OCI-LY7 (cell line): ENCODE measurements at regions not wholly inside any gene's neighbourhood (a gene's known extent, or its start where the extent isn't known, plus 50 kb on each side); places are given as distances from the start of the nearest gene placed in this dataset.

Experiments used
- BruUV-seq: library from RNA; stranded (reverse); fragments of 400-500 nt; replicated peaks from 2 replicates; lab custom pipeline; 2021; lab: Mats Ljungman, UMichigan
- CTCF ChIA-PET: fragments of 300-600 bp; sonication (Branson Sonifier 250); formaldehyde crosslinking; loops from one replicate; lab custom pipeline; 2022; ENCODE audit warnings: antibody characterized with exemption; ENCODE audit not compliant: unreplicated experiment; lab: Charles Lee
- POLR2A ChIA-PET: fragments of 300-600 bp; sonication (Branson Sonifier 250); formaldehyde crosslinking; loops from one replicate; lab custom pipeline; 2022; ENCODE audit warnings: antibody characterized with exemption; lab: Charles Lee
- DNase-seq: peaks from one replicate; pipeline ENCODE4 v3.0.0-alpha.2; 2015; ENCODE audit warnings: low spot score
- H2AFZ ChIP-seq: fragments of 200-600 bp; sonication (generic), shearing (Covaris generic); 2 replicates; pipeline ENCODE4 v1.6.1; 2014; ENCODE audit warnings: mild to moderate bottlenecking, antibody characterized with exemption, low read length, moderate library complexity
- H3K27ac ChIP-seq: fragments of 200-600 bp; sonication (generic); 2 replicates; pipeline ENCODE4 v1.5.1; 2014; ENCODE audit warnings: mixed run types, low read depth, mild to moderate bottlenecking, moderate library complexity, low read length, inconsistent platforms; ENCODE audit not compliant: poor library complexity, severe bottlenecking
- H3K36me3 ChIP-seq: fragments of 200-600 bp; sonication (generic); 2 replicates; pipeline ENCODE4 v1.6.1; 2014; ENCODE audit warnings: mild to moderate bottlenecking, antibody characterized with exemption, low read length, moderate library complexity, mixed read lengths; ENCODE audit not compliant: insufficient read depth
- H3K4me1 ChIP-seq: fragments of 200-600 bp; sonication (generic); 2 replicates; pipeline ENCODE4 v1.5.1; 2014; ENCODE audit warnings: mild to moderate bottlenecking, low read length; ENCODE audit not compliant: insufficient read depth, poor library complexity, severe bottlenecking
- H3K4me2 ChIP-seq: fragments of 200-600 bp; sonication (generic); 2 replicates; pipeline ENCODE4 v1.6.1; 2014; ENCODE audit warnings: mild to moderate bottlenecking, low read length
- H3K4me3 ChIP-seq: fragments of 200-600 bp; sonication (generic); 2 replicates; pipeline ENCODE4 v1.5.1; 2014; ENCODE audit warnings: mild to moderate bottlenecking, low read depth, low read length; ENCODE audit not compliant: poor library complexity, severe bottlenecking
- H3K79me2 ChIP-seq: fragments of 200-600 bp; sonication (generic); 2 replicates; pipeline ENCODE4 v1.6.1; 2016; ENCODE audit warnings: low read depth, mild to moderate bottlenecking, low read length, moderate library complexity, mixed read lengths; ENCODE audit not compliant: insufficient read depth
- H3K9me2 ChIP-seq: fragments of 200-600 bp; sonication (generic); 2 replicates; pipeline ENCODE4 v1.6.1; 2016; ENCODE audit warnings: mild to moderate bottlenecking, low read length, mixed read lengths; ENCODE audit not compliant: insufficient read depth
- H3K9me3 ChIP-seq: fragments of 200-600 bp; sonication (generic); 2 replicates; pipeline ENCODE4 v1.6.1; 2014; ENCODE audit warnings: mild to moderate bottlenecking, mixed run types, low read length, mixed read lengths
- H4K20me1 ChIP-seq: fragments of 200-600 bp; sonication (generic); 2 replicates; pipeline ENCODE4 v1.6.1; 2014; ENCODE audit warnings: mild to moderate bottlenecking, antibody characterized with exemption, low read length, moderate library complexity, mixed read lengths; ENCODE audit not compliant: insufficient read depth
- EZH2phosphoT487 ChIP-seq: fragments of 200-600 bp; sonication (generic); IDR thresholded peaks from 2 replicates; pipeline ENCODE4 v1.6.1; 2018; ENCODE audit warnings: low read depth, borderline replicate concordance, mild to moderate bottlenecking, mixed run types, antibody characterized with exemption, low read length, moderate library complexity, mixed read lengths
- intact Hi-C: fragments of 100-400 bp; cut with micrococcal nuclease; formaldehyde crosslinking; loops from one replicate; pipeline ENCODE4 v1.10.0; 2022; ENCODE audit not compliant: unreplicated experiment
- TF ChIP-seq, protein P1 (sequence below): fragments of 200-600 bp; sonication (generic); conservative IDR thresholded peaks from 2 replicates; pipeline ENCODE4 v1.5.1; 2014; ENCODE audit warnings: mild to moderate bottlenecking, antibody characterized with exemption, low read length, moderate library complexity, mixed read lengths

GRCh38 chr10:83585686-83586085, 553.6 kb upstream of the GHITM start:
- Histone ChIP-seq H4K20me1 (no peaks in the 10 kb centered on the region), H3K79me2 (no peaks in the 10 kb centered on the region), H3K4me2 (no peak overlapping the region), H3K36me3 (no peaks in the 10 kb centered on the region), H3K4me3 (no peak overlapping the region), H3K4me1 (no peaks in the 10 kb centered on the region), H2AFZ (no peak overlapping the region), H3K27ac (no peak overlapping the region), H3K9me2 (no peaks in the 10 kb centered on the region), H3K9me3 (no peaks in the 10 kb centered on the region)
- ChIA-PET POLR2A (no interaction called here), CTCF (no interaction called here)
- TF ChIP-seq EZH2phosphoT487 = no peak
- TF ChIP-seq, protein P1, sequence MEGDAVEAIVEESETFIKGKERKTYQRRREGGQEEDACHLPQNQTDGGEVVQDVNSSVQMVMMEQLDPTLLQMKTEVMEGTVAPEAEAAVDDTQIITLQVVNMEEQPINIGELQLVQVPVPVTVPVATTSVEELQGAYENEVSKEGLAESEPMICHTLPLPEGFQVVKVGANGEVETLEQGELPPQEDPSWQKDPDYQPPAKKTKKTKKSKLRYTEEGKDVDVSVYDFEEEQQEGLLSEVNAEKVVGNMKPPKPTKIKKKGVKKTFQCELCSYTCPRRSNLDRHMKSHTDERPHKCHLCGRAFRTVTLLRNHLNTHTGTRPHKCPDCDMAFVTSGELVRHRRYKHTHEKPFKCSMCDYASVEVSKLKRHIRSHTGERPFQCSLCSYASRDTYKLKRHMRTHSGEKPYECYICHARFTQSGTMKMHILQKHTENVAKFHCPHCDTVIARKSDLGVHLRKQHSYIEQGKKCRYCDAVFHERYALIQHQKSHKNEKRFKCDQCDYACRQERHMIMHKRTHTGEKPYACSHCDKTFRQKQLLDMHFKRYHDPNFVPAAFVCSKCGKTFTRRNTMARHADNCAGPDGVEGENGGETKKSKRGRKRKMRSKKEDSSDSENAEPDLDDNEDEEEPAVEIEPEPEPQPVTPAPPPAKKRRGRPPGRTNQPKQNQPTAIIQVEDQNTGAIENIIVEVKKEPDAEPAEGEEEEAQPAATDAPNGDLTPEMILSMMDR = no peak
- intact Hi-C loops = no loop called here
- no TSS peak for BruUV-seq
- no peak for DNase-seq

DNA sequence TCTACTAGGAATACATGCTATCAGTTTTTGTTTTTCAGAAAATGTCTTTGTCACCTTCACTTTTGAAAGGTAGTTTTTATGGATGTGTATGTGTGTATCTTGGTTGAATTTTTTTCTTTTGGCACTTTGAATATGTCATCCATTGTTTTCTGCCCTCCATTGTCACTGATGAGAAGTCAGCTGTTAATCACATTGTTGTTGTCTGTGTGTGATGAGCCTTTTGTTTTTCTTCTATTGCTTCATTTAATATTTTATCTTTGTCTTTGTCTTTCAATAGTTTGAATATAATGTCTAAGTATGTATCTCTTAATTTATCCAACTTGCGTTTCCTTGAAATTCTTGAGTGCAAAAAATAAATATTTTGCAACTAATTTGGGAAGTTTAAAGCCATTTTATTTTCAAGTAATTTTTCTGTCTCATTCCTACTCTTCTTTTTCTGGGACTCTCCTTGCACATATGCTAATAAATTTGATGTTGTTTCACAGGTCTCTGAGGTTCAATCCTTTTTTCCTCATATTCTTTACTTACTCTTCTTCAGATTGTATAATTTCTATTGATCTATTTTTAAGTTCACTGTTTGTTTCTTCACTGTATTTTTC, 546.9 kb upstream of the GHITM start:
- no peak for DNase-seq
- H3K27ac ChIP-seq = no peak overlapping the region
- H3K9me3 ChIP-seq = no peaks in the 10 kb centered on the region
- POLR2A ChIA-PET = no interaction called here
- intact Hi-C loops = no loop called here
- H3K36me3 ChIP-seq = no peaks in the 10 kb centered on the region
- no peak overlapping the region for H3K4me2 ChIP-seq
- H4K20me1 ChIP-seq = no peaks in the 10 kb centered on the region
- no peak overlapping the region for H2AFZ ChIP-seq
- TF ChIP-seq EZH2phosphoT487 = no peak
- TF ChIP-seq, protein P1 = no peak
- no peaks in the 10 kb centered on the region for H3K79me2 ChIP-seq
- no peaks in the 10 kb centered on the region for H3K4me1 ChIP-seq
- H3K4me3 ChIP-seq = no peak overlapping the region
- H3K9me2 ChIP-seq = no peaks in the 10 kb centered on the region
- no TSS peak for BruUV-seq
- CTCF ChIA-PET = no interaction called here

DNA sequence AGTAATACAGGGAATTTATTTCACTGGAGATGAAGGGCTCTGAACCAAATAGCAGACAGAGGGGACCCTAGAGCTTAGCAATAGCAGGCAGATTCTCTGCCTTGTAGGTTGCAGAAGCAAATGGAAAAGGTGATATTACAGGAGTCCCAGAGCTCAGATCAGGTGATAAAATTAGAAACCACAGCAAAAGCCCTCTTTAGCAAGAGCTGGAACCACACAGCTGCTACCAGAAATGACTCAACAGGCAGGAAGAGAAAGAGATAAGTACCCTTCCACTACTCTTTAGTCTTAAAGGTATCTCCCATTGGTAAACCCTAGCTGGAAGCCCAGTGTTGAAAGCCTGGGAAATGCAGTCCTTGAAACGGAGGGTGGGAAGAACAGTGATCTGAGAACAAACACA, 535.6 kb upstream of the GHITM start:
- intact Hi-C loops = no loop called here
- Histone ChIP-seq H3K36me3 (no peaks in the 10 kb centered on the region), H3K79me2 (no peaks in the 10 kb centered on the region), H3K4me1 (no peaks in the 10 kb centered on the region), H3K9me2 (no peaks in the 10 kb centered on the region), H3K27ac (no peak overlapping the region), H3K4me2 (no peak overlapping the region), H2AFZ (no peak overlapping the region), H4K20me1 (no peaks in the 10 kb centered on the region), H3K9me3 (no peaks in the 10 kb centered on the region), H3K4me3 (no peak overlapping the region)
- DNase-seq = no peak
- POLR2A ChIA-PET = interaction anchor here (0.6 kb wide), 1 partner anchor 1609 kb away, joined by 3 read pairs; no protein-coding TSS in a partner anchor
- TF ChIP-seq, protein P1 = no peak
- no peak for TF ChIP-seq EZH2phosphoT487
- no TSS peak for BruUV-seq
- CTCF ChIA-PET = no interaction called here
